Posterior cingulate gyrus (tissue), 11 donors: ENCODE measurements at regions not wholly inside any gene's neighbourhood (a gene's known extent, or its start where the extent isn't known, plus 50 kb on each side); places are given as distances from the start of the nearest gene placed in this dataset.
"Not testable (repeated sequence)": the region's sequence is repeated elsewhere in the genome, so short reads cannot be mapped to it uniquely, and the experiment has no call there.

Source experiments
- DNase-seq, 10 donors: peaks; one replicate each; pipeline versions ENCODE4 v3.0.0 to v3.0.0-alpha.2; 2020 to 2021; ENCODE audit warnings: mixed read lengths in 3 of 10
- intact Hi-C: fragments of 100-400 bp; cut with DNase I; formaldehyde crosslinking; loops from one replicate; pipeline ENCODE4 v1.15.1; 2023

DNA sequence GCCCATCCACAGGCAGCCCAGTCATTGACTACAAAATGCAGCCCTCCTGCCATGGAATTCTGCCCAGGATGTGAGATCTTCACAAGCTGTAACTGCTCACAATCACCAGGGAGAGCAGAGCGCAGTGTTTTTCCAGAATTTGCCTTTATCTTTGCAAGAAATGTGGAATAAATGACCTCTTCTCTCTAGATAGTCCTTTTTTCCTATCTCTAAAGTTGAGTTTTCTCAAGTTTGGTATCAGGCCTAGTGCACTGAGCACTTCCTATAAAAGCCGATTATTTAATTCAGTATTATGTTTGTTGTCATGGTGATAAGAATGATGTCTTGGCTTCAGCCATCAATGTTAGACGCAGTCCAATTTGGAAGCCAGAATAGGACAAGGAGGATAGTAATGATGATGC lies 246.9 kb upstream of the IRF2BP2 start:
- intact Hi-C loops, result no loop called here
- DNase-seq, result no peak

GRCh38 chr1:234855851-234856250 lies 245.9 kb upstream of the IRF2BP2 start:
- intact Hi-C loops, result no loop called here
- DNase-seq, result no peak

GRCh38 chr1:234854645-234855039 lies 244.7 kb upstream of the IRF2BP2 start:
- no peak for DNase-seq
- intact Hi-C loops, result no loop called here

DNA sequence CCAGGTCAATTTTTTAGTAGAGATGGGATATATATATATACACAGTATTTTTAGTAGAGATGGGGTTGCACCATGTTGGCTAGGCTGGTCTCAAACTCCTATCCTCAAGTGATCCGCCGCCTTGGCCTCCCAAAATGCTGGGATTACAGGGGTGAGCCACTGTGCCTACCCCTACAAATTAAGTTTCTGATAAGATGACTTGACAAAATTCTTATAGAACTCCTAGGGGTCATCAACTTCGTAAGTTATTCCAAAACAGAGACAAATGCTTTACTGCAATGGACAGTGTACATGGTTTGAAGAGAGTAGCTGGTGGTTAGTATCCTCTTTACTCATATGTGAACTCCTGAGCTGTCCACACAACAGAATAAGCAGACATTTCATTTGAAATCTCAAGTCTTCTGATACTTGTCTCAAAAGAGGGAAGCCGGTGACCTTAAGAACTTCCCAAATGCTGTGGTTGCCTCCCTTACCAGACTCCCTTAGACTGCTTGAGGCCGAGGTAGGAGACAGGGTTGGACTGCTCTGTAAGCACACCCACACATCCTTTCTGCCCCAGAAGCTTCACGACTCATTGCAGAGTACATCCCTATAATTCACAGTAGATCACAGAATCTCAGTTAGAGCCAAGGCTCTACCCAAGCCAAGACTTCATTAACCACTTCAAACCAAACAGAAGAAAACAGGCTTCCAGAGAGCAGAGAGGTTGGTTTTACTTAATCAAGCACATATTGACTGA lies 244.1 kb upstream of the IRF2BP2 start:
- DNase-seq, result no peak
- intact Hi-C loops, result no loop called here

DNA sequence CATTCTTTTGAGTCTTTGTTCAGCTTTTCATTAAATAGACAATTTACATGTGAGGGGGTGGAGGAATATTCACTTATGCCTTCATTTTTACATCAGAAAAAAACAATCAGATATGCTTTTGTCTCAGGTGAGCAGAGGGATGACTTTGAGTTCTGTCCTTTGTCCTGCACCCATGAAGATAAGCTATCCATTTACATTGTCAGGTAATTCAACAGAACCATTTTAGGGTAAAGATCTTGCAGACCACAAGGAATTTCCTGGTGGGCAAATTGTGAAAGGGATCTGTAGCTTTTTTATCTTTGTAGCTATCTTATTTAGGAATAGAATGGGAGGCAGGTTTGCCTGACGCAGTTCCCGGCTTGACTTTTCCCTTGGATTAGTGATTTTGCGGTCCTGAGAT lies 242.7 kb upstream of the IRF2BP2 start:
- no peak for DNase-seq
- intact Hi-C loops, result no loop called here

GRCh38 chr1:234851450-234852438 lies 241.8 kb upstream of the IRF2BP2 start:
- no peak for DNase-seq
- intact Hi-C loops, result no loop called here

DNA sequence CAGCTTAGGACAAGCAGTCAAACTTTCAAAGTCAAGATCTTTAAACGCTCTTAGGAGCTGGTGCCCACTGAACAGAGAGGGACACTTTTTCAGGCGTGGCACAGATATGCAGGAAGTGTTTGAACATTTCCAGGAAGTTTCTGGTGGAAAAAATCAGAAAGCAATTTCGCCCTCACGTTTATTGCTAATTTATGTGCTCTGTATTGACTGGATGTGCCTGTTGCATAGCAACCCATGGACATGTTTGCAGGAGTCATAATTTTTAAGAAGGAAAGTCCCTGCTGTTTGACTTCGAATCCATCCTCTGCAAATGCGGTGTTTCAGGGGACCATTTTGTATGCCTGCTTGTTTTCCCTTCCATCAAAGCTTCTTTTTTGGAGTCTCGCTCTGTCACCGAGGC lies 239.9 kb upstream of the IRF2BP2 start:
- intact Hi-C loops, result loop anchor here (10.0 kb wide), 1 partner anchor 235 kb away; no protein-coding TSS in a partner anchor

DNA sequence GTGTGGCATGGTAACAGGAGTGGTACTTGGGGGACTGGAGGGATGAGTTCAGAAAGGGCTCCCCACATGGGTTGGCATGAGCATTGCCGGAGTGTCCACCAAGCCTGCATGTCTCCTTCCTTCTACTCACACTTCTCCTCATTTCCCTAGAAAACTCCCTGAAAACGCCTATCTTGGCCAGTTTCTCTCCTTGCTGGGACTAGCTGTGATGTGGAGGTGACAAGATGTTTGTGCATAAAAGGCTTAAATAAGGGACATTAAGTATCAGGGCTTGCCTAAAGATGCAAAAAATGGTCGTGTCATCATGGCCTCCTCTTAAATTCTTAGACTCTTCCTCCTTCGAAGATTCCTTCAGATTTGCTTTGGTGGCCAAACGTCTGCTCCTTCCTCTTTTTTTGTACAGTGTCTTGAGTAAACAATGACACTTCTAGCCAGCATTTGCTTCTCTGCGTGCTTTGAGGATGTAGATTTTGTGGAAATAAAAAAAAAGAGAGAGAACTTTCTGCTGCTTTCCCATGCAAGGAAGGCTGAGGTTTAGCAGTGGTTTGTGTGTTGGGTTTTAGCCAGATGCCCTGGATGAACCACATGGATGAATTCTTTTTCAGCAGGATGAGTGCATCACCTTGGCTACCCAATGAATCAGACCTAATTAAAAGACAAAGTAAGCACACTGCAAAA lies 239.1 kb upstream of the IRF2BP2 start:
- intact Hi-C loops, result loop anchor here (10.0 kb wide), 1 partner anchor 236 kb away; no protein-coding TSS in a partner anchor
- DNase-seq, result peak in 2 of 10 donors; percentile 25 to 87

More for the DNA sequence above, 239.9 kb upstream of the IRF2BP2 start:
- DNase-seq, result no peak

- not testable (repeated sequence) for DNase-seq
- intact Hi-C loops, result loop anchor here (10.0 kb wide), 1 partner anchor 238 kb away; no protein-coding TSS in a partner anchor
Observed at GRCh38 chr1:234846813-234847212, 236.8 kb upstream of the IRF2BP2 start.

DNA sequence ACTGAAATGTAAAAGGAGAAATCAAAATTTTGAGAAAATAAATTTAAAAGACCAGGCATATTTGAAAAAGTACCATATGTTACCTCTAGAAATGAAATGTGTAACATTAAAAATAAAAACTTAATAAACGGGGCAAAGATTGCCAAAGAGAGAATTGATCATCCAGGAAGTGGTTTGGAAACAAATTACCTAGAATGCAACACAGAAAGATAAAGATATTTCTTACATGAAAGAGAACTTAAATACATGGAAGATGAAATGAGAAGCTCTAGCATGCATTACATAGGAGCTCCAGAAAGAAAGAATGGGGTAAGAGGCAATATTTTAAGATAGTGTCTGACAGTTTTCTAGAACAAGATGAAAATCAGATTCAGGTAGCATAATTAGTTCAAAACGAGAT lies 235.9 kb upstream of the IRF2BP2 start:
- intact Hi-C loops, result loop anchor here (10.0 kb wide), 1 partner anchor 239 kb away; no protein-coding TSS in a partner anchor
- DNase-seq, result no peak

DNA sequence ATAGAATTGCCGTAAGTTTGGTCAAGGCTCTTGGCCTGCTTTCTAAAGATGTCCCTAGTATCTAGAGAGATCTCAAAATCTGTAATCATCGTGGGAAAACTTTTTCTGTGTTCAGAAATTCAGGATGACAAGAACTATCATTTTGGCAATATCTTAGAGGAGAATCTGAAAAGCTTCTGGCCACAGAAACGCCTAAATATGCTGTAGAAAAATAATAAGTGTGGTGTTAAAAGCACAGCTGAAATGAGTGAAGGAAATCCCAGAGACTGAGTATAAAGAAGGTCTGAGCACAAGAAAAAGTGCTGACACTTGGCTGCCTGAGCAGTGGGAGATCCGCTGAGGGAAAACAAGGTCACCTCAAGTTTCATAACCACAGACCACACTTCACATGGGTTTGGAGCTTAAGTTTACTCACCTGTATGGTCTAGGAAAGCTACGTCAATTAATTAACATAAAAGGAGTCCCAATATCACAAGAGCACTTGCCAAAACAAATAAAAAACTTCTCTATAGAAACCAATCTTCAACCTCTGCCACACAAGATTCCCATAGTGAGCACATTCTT lies 235.2 kb upstream of the IRF2BP2 start:
- intact Hi-C loops, result loop anchor here (10.0 kb wide), 1 partner anchor 240 kb away; no protein-coding TSS in a partner anchor

DNA sequence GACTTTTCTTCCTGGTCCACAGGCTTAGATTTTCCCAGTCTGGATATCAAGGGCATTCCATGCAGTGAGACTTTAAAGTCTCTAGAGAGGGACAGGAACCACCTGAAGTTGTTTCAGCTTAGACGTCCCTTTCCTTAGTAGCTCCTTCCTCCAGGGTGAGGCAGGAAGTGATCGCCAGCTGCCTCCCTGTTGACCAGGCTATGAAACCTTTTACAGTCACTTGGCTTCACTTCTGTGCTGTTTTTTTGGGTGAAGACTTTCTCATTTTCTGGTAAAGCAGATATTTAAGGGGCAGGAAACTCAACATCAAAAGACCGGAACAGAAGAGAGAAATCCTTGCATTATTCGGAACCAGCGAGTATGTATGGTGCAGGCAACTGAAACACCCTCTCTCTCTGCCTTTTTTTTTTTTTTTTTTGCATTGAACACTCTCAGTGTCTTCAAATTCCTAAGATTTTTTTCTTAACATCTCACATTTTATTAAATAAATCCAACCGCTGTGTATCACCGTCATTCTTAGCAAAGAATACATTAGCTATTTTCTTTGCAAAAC lies 234.6 kb upstream of the IRF2BP2 start:
- no peak for DNase-seq
- intact Hi-C loops, result loop anchor here (10.0 kb wide), 1 partner anchor 240 kb away; no protein-coding TSS in a partner anchor

More for the DNA sequence above, 235.2 kb upstream of the IRF2BP2 start:
- DNase-seq, result no peak

DNA sequence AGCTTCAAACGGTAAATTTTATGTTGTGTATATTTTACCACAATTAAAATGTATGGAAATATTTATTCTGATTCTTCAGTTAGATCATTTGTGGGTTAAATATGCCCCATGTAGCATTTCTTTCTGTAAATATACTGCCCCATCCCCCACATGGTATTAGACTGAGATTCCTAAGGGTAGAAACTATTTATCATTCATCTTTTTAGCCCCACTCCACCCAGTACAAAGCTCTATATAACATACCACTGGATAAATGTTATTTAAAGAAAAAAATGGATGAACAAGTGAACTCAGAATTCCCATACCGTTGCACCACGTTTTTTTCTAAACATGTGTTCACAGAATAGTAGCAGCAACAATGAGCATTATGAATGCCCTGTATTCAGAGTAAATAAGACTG lies 234.0 kb upstream of the IRF2BP2 start:
- DNase-seq, result no peak
- intact Hi-C loops, result loop anchor here (10.0 kb wide), 1 partner anchor 241 kb away; no protein-coding TSS in a partner anchor

DNA sequence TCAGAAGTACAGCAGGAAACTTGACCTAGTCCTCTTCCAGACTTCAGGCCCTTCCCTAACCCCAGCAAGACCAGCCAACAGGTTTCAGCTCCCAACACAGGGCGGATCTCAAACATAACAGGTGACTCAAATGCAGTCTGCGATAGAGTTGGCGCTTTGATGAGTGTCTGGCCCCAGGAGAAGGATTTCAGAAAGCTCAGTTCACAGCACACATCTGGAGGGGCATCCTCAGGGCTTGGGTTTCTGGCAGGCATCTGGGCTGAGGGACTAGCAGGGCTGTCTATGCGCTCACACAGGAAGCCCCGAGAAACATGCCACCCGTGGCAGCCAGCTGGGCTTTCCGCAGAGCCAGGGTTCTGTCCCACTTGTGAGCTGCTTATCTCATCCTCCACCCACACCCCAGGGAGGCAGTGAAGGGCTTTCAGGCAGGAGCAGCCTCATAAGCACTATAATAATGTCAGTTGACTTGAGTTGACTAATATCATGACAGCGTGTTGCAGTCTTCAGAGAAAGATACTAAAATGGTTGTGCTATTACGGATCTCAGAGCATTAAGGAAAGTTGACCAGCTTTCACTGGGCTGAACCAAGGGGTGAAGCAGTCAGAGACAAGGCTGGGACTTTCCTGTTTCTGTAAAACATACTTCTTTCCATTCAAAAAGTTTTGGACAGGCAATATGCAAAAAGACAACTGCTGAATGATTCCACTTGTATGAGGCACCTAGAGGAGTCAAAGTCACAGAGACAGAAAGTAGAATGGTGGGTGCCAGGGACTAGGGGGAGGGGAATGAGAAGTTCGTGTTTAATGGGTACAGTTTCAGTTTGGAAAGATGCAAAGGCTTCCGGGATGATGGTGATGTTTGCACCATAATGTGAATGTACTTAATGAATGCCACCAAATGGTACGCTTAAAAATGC lies 233.0 kb upstream of the IRF2BP2 start:
- DNase-seq, result peak in 3 of 10 donors; percentile 23 to 88 (median 84)
- intact Hi-C loops, result loop anchor here (10.0 kb wide), 1 partner anchor 242 kb away; no protein-coding TSS in a partner anchor

DNA sequence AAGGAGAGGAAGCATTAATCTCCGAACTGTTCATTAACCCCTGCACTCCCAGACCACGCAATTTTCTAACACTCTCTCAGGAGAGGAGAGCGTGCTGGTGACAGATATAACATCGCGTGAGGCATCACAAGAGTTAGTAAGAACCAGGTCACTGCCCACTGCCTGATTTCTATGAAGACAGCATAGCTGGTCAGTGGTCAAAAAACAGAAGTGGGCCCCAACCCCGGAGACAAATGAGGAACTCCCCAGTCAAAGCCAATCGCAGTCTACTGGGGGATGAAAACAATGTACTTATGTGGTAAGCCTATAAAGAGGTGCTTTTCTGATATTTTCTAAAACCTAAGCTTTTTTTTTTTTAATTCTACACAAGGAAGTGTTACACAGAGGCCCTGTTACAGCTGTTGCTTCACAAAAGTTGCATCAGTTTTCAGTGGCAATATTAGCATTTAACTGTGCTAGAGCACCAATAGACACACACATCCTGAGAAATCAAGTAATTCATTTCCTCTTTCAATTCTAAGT lies 231.8 kb upstream of the IRF2BP2 start:
- intact Hi-C loops, result loop anchor here (10.0 kb wide), 1 partner anchor 243 kb away; no protein-coding TSS in a partner anchor
- no peak for DNase-seq

DNA sequence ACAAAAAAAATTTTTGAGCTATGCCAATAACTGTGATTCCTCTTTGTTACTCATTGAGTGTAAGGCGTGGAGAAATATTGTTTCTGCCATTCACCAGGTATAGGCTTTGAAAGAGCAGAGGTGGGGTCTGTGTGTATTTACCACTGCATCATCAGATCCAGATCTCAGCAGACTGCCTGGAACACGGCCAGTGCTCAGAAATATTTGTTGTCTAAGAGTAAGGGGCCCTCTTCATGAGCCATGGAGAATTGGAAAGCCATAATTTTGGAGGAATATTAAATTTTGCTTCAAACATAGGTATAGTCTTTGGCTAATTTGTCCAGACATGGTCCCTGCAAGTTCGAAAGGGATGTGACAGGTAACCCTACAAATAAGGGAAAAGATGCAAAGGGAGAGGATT lies 231.3 kb upstream of the IRF2BP2 start:
- DNase-seq, result no peak

DNA sequence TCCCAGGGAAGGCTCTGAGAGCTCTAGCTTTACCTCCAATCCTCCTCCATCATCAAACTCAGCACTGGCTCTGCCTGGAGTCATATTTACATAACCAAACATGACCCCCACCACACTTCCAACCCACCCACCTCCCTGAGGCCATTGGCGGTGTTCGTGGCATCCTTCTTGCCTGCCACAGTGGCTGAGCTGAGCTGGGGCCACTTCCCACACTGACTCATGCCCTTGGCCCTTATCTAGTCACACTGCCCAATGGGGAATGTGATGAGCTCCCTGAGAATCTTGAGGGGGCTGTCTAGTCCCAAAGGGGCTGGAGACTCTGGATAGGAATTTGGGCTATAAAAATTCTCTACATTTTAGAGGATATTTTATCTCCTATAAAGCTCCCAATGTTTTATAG lies 230.9 kb upstream of the IRF2BP2 start:
- no peak for DNase-seq
- intact Hi-C loops, result loop anchor here (10.0 kb wide), 1 partner anchor 244 kb away; no protein-coding TSS in a partner anchor

More for the DNA sequence above, 231.3 kb upstream of the IRF2BP2 start:
- intact Hi-C loops, result loop anchor here (10.0 kb wide), 1 partner anchor 244 kb away; no protein-coding TSS in a partner anchor

GRCh38 chr1:234840253-234840652 lies 230.3 kb upstream of the IRF2BP2 start:
- DNase-seq, result no peak
- intact Hi-C loops, result loop anchor here (10.0 kb wide), 1 partner anchor 245 kb away; no protein-coding TSS in a partner anchor
